IMR-90 (cell line): ENCODE measurements at regions not wholly inside any gene's neighbourhood (a gene's known extent, or its start where the extent isn't known, plus 50 kb on each side); places are given as distances from the start of the nearest gene placed in this dataset.

Experiments used
- ATAC-seq: fragments of 200-7000 bp; cut with Tn5 transposase; 2 replicates; pipeline ENCODE4 v1.9.1; 2020; ENCODE audit warnings: low read depth, mild to moderate bottlenecking, moderate library complexity
- BruUV-seq: library from RNA; stranded (reverse); fragments of 400-500 nt; replicated peaks from 2 replicates; lab custom pipeline; 2021; lab: Mats Ljungman, UMichigan
- CTCF ChIA-PET: fragments of 300-600 bp; formaldehyde crosslinking; extraction: SDS; loops from one replicate; lab custom pipeline; 2021; ENCODE audit warnings: antibody characterized with exemption; lab: Yijun Ruan, JAX
- POLR2A ChIA-PET: fragments of 300-600 bp; sonication (Branson Sonifier 250); formaldehyde crosslinking; loops from one replicate; lab custom pipeline; 2022; ENCODE audit warnings: antibody characterized with exemption; ENCODE audit not compliant: unreplicated experiment; lab: Charles Lee
- DNase-seq: peaks from one replicate; pipeline ENCODE4 v3.0.0; 2013
- H2AFZ ChIP-seq: replicated peaks from 2 replicates; pipeline ENCODE3; 2013; ENCODE audit warnings: low read length, mild to moderate bottlenecking; ENCODE audit not compliant: poor library complexity
- H2AK5ac ChIP-seq: 2 replicates; pipeline ENCODE4 v1.6.1; 2013; ENCODE audit warnings: low read depth, low read length, inconsistent platforms
- H2AK9ac ChIP-seq: replicated peaks from 2 replicates; pipeline ENCODE3; 2013; ENCODE audit warnings: mild to moderate bottlenecking, low read depth, low read length, moderate library complexity; ENCODE audit not compliant: poor library complexity
- H2BK120ac ChIP-seq: 2 replicates; pipeline ENCODE4 v1.6.1; 2013; ENCODE audit warnings: low read depth, low read length, inconsistent platforms
- H2BK15ac ChIP-seq: 3 replicates; pipeline ENCODE4 v1.6.1; 2013; ENCODE audit warnings: low read depth, low read length, inconsistent platforms
- H2BK20ac ChIP-seq: 2 replicates; pipeline ENCODE4 v1.6.1; 2013; ENCODE audit warnings: low read depth, mild to moderate bottlenecking, inconsistent platforms, low read length, moderate library complexity
- H2BK5ac ChIP-seq: 2 replicates; pipeline ENCODE4 v1.6.1; 2013; ENCODE audit warnings: mild to moderate bottlenecking, low read depth, low read length, inconsistent platforms; ENCODE audit not compliant: poor library complexity, severe bottlenecking
- H3K14ac ChIP-seq: replicated peaks from 2 replicates; pipeline ENCODE4 v1.6.1; 2013; ENCODE audit warnings: low read depth, low read length, inconsistent platforms
- H3K18ac ChIP-seq: 2 replicates; pipeline ENCODE4 v1.6.1; 2013; ENCODE audit warnings: low read depth, low read length, control low read depth
- H3K23ac ChIP-seq: 2 replicates; pipeline ENCODE4 v1.6.1; 2013; ENCODE audit warnings: low read depth, low read length, inconsistent platforms
- H3K27ac ChIP-seq: 2 replicates; pipeline ENCODE4 v1.5.1; 2013; ENCODE audit warnings: mild to moderate bottlenecking, control low read depth, low read length; ENCODE audit not compliant: insufficient read depth
- H3K27me3 ChIP-seq: 2 replicates; pipeline ENCODE4 v1.6.1; 2013; ENCODE audit warnings: low read length; ENCODE audit not compliant: control insufficient read depth, insufficient read depth
- H3K36me3 ChIP-seq: 2 replicates; pipeline ENCODE4 v1.6.1; 2013; ENCODE audit warnings: low read length, mixed read lengths; ENCODE audit not compliant: control insufficient read depth, insufficient read depth
- H3K4ac ChIP-seq: 2 replicates; pipeline ENCODE4 v1.6.1; 2013; ENCODE audit warnings: low read depth, low read length, inconsistent platforms
- H3K4me1 ChIP-seq: 2 replicates; pipeline ENCODE4 v1.6.1; 2013; ENCODE audit warnings: low read length, mixed read lengths; ENCODE audit not compliant: control insufficient read depth, insufficient read depth
- H3K4me2 ChIP-seq: 2 replicates; pipeline ENCODE4 v1.6.1; 2013; ENCODE audit warnings: low read depth, mild to moderate bottlenecking, control low read depth, low read length, moderate library complexity
- H3K4me3 ChIP-seq: 2 replicates; pipeline ENCODE4 v1.5.1; 2013; ENCODE audit warnings: low read depth, mild to moderate bottlenecking, control low read depth, low read length, moderate library complexity; ENCODE audit not compliant: insufficient read depth
- H3K56ac ChIP-seq: 2 replicates; pipeline ENCODE4 v1.6.1; 2013; ENCODE audit warnings: low read length, inconsistent platforms; ENCODE audit not compliant: insufficient read depth; ENCODE audit errors: extremely low read depth
- H3K79me1 ChIP-seq, 2 experiments: 2 replicates each; pipeline ENCODE4 v1.6.1; 2013; ENCODE audit warnings: low read length in 2 of 2, inconsistent platforms in 1 of 2, low read depth in 1 of 2
- H3K9ac ChIP-seq: 2 replicates; pipeline ENCODE4 v1.6.1; 2013; ENCODE audit warnings: low read depth, low read length, control low read depth
- H3K9me1 ChIP-seq: 2 replicates; pipeline ENCODE4 v1.6.1; 2013; ENCODE audit warnings: low read length, inconsistent platforms; ENCODE audit not compliant: insufficient read depth
- H3K9me3 ChIP-seq: 2 replicates; pipeline ENCODE4 v1.6.1; 2013; ENCODE audit warnings: low read length; ENCODE audit not compliant: control insufficient read depth, insufficient read depth
- H4K20me1 ChIP-seq: 2 replicates; pipeline ENCODE4 v1.6.1; 2013; ENCODE audit warnings: low read length, inconsistent platforms; ENCODE audit not compliant: insufficient read depth
- H4K5ac ChIP-seq: 2 replicates; pipeline ENCODE4 v1.6.1; 2013; ENCODE audit warnings: mild to moderate bottlenecking, low read depth, low read length, control low read depth
- H4K8ac ChIP-seq, 2 experiments: 2 replicates each; pipeline ENCODE4 v1.6.1; 2013; ENCODE audit warnings: low read depth in 2 of 2, low read length in 2 of 2, control low read depth in 1 of 2, inconsistent platforms in 1 of 2
- H4K91ac ChIP-seq: 2 replicates; pipeline ENCODE4 v1.6.1; 2013; ENCODE audit warnings: low read depth, low read length, inconsistent platforms; ENCODE audit not compliant: insufficient read depth
- CEBPB ChIP-seq: IDR thresholded peaks from 2 replicates; pipeline ENCODE4 v1.6.1; 2012; ENCODE audit warnings: low read depth, low read length, improper control_type of control experiment
- CHD1 ChIP-seq: IDR thresholded peaks from 2 replicates; pipeline ENCODE4 v1.6.1; 2012; ENCODE audit warnings: low read depth, low read length, improper control_type of control experiment
- CTCF ChIP-seq: conservative IDR thresholded peaks from 2 replicates; pipeline ENCODE4 v1.5.1; 2012; ENCODE audit warnings: mild to moderate bottlenecking, low read depth, low read length, improper control_type of control experiment
- MAFK ChIP-seq: IDR thresholded peaks from 2 replicates; pipeline ENCODE4 v1.6.1; 2012; ENCODE audit warnings: low read depth, low read length, improper control_type of control experiment
- MXI1 ChIP-seq: IDR thresholded peaks from 2 replicates; pipeline ENCODE4 v1.6.1; 2012; ENCODE audit warnings: low read depth, mild to moderate bottlenecking, low read length, moderate library complexity, borderline replicate concordance
- NFE2L2 ChIP-seq: fragments of 150-350 bp; IDR thresholded peaks from 2 replicates; pipeline ENCODE4 v1.6.1; 2016; ENCODE audit warnings: low read depth, mild to moderate bottlenecking, low read length
- RAD21 ChIP-seq: IDR thresholded peaks from 2 replicates; pipeline ENCODE4 v1.6.1; 2012; ENCODE audit warnings: low read length, improper control_type of control experiment
- SMC3 ChIP-seq: fragments of 150-350 bp; IDR thresholded peaks from 2 replicates; pipeline ENCODE4 v1.6.1; 2016; ENCODE audit warnings: low read depth, mild to moderate bottlenecking, antibody characterized with exemption, low read length, moderate library complexity
- WGBS, 2 experiments: methylation state at CpG; one replicate each; pipeline versions ENCODE4 v1.1.5 to v1.1.7; 2013; ENCODE audit warnings: missing lambda C conversion rate in 2 of 2; ENCODE audit not compliant: insufficient read length in 1 of 2; ENCODE audit errors: extremely low coverage in 2 of 2; 5-methylcytosine and 5-hydroxymethylcytosine counted together
- dilution Hi-C: fragments of 300-500 bp; cut with HindIII; formaldehyde crosslinking; loops from one replicate; pipeline ENCODE4 v1.14.3; 2018; ENCODE audit warnings: low sequenced_read_pairs; ENCODE audit not compliant: unreplicated experiment
- in situ Hi-C: fragments of 300-500 bp; cut with MboI; formaldehyde crosslinking; loops from 3 replicates; pipeline ENCODE4 v1.14.3; 2019; ENCODE audit warnings: low sequenced_read_pairs, inconsistent platforms, mixed read lengths
- intact Hi-C: fragments of 100-400 bp; cut with micrococcal nuclease; formaldehyde crosslinking; loops from 2 replicates; pipeline ENCODE4 v1.10.0; 2022
- TF ChIP-seq, protein P1 (sequence below): fragments of 150-350 bp; IDR thresholded peaks from 2 replicates; pipeline ENCODE4 v1.6.1; 2016; ENCODE audit warnings: low read depth, mild to moderate bottlenecking, low read length, moderate library complexity, borderline replicate concordance

- no peak overlapping the region for H2AK9ac ChIP-seq
- H2BK20ac ChIP-seq, result no peak overlapping the region
- H3K18ac ChIP-seq, result no peak overlapping the region
- no peaks in the 10 kb centered on the region for H3K79me1 ChIP-seq
- H2BK15ac ChIP-seq, result no peak overlapping the region
- dilution Hi-C loops, result no loop called here
- no peak overlapping the region for H2BK5ac ChIP-seq
- intact Hi-C loops, result no loop called here
- no peak overlapping the region for H3K4me3 ChIP-seq
- no peak overlapping the region for H3K4me2 ChIP-seq
- H4K91ac ChIP-seq, result no peak overlapping the region
- no peaks in the 10 kb centered on the region for H4K20me1 ChIP-seq
- no peak overlapping the region for H4K8ac ChIP-seq
- ATAC-seq (no peak), DNase-seq (no peak)
- POLR2A ChIA-PET, result no interaction called here
- H3K56ac ChIP-seq, result no peak overlapping the region
- in situ Hi-C loops, result no loop called here
- TF ChIP-seq, protein P1, sequence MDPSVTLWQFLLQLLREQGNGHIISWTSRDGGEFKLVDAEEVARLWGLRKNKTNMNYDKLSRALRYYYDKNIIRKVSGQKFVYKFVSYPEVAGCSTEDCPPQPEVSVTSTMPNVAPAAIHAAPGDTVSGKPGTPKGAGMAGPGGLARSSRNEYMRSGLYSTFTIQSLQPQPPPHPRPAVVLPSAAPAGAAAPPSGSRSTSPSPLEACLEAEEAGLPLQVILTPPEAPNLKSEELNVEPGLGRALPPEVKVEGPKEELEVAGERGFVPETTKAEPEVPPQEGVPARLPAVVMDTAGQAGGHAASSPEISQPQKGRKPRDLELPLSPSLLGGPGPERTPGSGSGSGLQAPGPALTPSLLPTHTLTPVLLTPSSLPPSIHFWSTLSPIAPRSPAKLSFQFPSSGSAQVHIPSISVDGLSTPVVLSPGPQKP, result no peak
- no peak for TF ChIP-seq CHD1
- TF ChIP-seq NFE2L2, result no peak
- no peak for TF ChIP-seq SMC3
- no peak for TF ChIP-seq CEBPB
- no peak for TF ChIP-seq CTCF
- TF ChIP-seq RAD21, result no peak
- no peak for TF ChIP-seq MAFK
- TF ChIP-seq MXI1, result no peak
- H3K4ac ChIP-seq, result no peak overlapping the region
- peaks cover 19% of the 10 kb centered on the region for H3K27me3 ChIP-seq
- no peak overlapping the region for H4K5ac ChIP-seq
- H3K36me3 ChIP-seq, result no peaks in the 10 kb centered on the region
- H3K9ac ChIP-seq, result no peak overlapping the region
- no peak overlapping the region for H2BK120ac ChIP-seq
- H3K4me1 ChIP-seq, result no peaks in the 10 kb centered on the region
- no TSS peak for BruUV-seq
- no peaks in the 10 kb centered on the region for H3K9me3 ChIP-seq
- H3K9me1 ChIP-seq, result no peaks in the 10 kb centered on the region
- H2AFZ ChIP-seq, result no peak overlapping the region
- CTCF ChIA-PET, result interaction anchor here (0.6 to 1.2 kb wide), 2 partner anchors 12 to 849 kb away, joined by 3 to 4 read pairs; no protein-coding TSS in a partner anchor
- no CpG with 5 or more reads among the region's 3 CpGs for WGBS, 2 experiments
- H3K27ac ChIP-seq, result no peak overlapping the region
- no peak overlapping the region for H3K14ac ChIP-seq
- no peak overlapping the region for H3K23ac ChIP-seq
- H2AK5ac ChIP-seq, result no peak overlapping the region
Measured at GRCh38 chr15:85847031-85847430, 52.3 kb upstream of the KLHL25 start.
